PFSK-1 (cell line): ENCODE measurements at regions not wholly inside any gene's neighbourhood (a gene's known extent, or its start where the extent isn't known, plus 50 kb on each side); places are given as distances from the start of the nearest gene placed in this dataset.

Source experiments
- POLR2AphosphoS5 ChIP-seq: IDR thresholded peaks from 2 replicates; pipeline ENCODE4 v1.6.1; 2012; ENCODE audit warnings: low read depth, mild to moderate bottlenecking, control low read depth, low read length, moderate library complexity
- TF ChIP-seq, protein P1 (sequence below), 2 experiments: IDR thresholded peaks; 2 replicates each; pipeline versions ENCODE4 v1.6.1 to v1.8.0; 2011 to 2012; ENCODE audit warnings: low read depth in 2 of 2, low read length in 2 of 2, control low read depth in 1 of 2, inconsistent platforms in 1 of 2, mild to moderate bottlenecking in 1 of 2, moderate library complexity in 1 of 2; ENCODE audit not compliant: insufficient read depth in 1 of 2

DNA sequence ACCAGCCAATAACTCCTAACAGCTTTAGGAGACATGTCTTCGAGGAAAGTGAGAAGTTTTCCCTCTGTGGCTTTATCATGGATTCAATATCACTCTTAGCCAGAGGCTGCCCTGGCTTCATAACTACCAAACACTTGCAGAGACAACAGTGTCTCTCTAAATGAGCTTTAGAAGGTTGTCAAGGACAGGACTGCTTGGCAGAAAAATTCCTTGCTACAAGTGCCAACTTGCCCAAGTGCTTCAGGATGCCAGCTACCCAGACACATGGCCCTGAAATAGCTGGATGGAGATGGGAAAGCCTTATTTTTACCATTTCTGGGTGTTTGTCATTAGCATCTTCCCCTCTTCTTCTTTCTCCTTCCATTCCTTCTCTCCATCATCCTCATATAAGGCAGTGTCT, 137.1 kb upstream of the MDFIC start:
- TF ChIP-seq POLR2AphosphoS5: no peak
- TF ChIP-seq, protein P1, sequence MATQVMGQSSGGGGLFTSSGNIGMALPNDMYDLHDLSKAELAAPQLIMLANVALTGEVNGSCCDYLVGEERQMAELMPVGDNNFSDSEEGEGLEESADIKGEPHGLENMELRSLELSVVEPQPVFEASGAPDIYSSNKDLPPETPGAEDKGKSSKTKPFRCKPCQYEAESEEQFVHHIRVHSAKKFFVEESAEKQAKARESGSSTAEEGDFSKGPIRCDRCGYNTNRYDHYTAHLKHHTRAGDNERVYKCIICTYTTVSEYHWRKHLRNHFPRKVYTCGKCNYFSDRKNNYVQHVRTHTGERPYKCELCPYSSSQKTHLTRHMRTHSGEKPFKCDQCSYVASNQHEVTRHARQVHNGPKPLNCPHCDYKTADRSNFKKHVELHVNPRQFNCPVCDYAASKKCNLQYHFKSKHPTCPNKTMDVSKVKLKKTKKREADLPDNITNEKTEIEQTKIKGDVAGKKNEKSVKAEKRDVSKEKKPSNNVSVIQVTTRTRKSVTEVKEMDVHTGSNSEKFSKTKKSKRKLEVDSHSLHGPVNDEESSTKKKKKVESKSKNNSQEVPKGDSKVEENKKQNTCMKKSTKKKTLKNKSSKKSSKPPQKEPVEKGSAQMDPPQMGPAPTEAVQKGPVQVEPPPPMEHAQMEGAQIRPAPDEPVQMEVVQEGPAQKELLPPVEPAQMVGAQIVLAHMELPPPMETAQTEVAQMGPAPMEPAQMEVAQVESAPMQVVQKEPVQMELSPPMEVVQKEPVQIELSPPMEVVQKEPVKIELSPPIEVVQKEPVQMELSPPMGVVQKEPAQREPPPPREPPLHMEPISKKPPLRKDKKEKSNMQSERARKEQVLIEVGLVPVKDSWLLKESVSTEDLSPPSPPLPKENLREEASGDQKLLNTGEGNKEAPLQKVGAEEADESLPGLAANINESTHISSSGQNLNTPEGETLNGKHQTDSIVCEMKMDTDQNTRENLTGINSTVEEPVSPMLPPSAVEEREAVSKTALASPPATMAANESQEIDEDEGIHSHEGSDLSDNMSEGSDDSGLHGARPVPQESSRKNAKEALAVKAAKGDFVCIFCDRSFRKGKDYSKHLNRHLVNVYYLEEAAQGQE (IDR thresholded peaks at IDR 0.05; ENCODE audit: insufficient read depth in 1 of 2, low read depth in 2 of 2, low read length in 2 of 2): no peak
